MCF 10A (cell line): ENCODE measurements at regions not wholly inside any gene's neighbourhood (a gene's known extent, or its start where the extent isn't known, plus 50 kb on each side); places are given as distances from the start of the nearest gene placed in this dataset.

Source experiments
- BruUV-seq: library from RNA; stranded (reverse); fragments of 400-500 nt; replicated peaks from 2 replicates; lab custom pipeline; 2021; lab: Mats Ljungman, UMichigan
- CTCF ChIA-PET: fragments of 300-600 bp; sonication (Branson Sonifier 250); formaldehyde crosslinking; extraction: SDS; loops from one replicate; lab custom pipeline; 2021; ENCODE audit warnings: antibody characterized with exemption, inconsistent platforms; lab: Yijun Ruan, JAX
- POLR2A ChIA-PET: fragments of 300-600, 350-650 bp; sonication (Branson Sonifier 250); formaldehyde crosslinking; extraction: SDS; loops from one replicate; lab custom pipeline; 2020; ENCODE audit warnings: antibody characterized with exemption, inconsistent platforms; lab: Yijun Ruan, JAX
- DNase-seq: peaks from one replicate; pipeline ENCODE4 v3.0.0-alpha.2; 2018; ENCODE audit not compliant: unreplicated experiment
- H3K27ac Mint-ChIP-seq: one replicate; pipeline ENCODE4 v1.8.0; 2022; ENCODE audit warnings: mild to moderate bottlenecking, low read depth, mixed read lengths; ENCODE audit not compliant: unreplicated experiment
- H3K27me3 Mint-ChIP-seq: one replicate; pipeline ENCODE4 v1.8.0; 2022; ENCODE audit warnings: mixed read lengths; ENCODE audit not compliant: insufficient read depth, unreplicated experiment
- H3K36me3 Mint-ChIP-seq: one replicate; pipeline ENCODE4 v1.8.0; 2022; ENCODE audit warnings: mild to moderate bottlenecking, moderate library complexity, mixed read lengths; ENCODE audit not compliant: insufficient read depth, unreplicated experiment
- H3K4me1 Mint-ChIP-seq: one replicate; pipeline ENCODE4 v1.8.0; 2022; ENCODE audit warnings: mixed read lengths; ENCODE audit not compliant: insufficient read depth, unreplicated experiment
- H3K4me3 Mint-ChIP-seq: one replicate; pipeline ENCODE4 v1.8.0; 2022; ENCODE audit warnings: mild to moderate bottlenecking, moderate library complexity, mixed read lengths; ENCODE audit not compliant: unreplicated experiment
- H3K9me3 Mint-ChIP-seq: one replicate; pipeline ENCODE4 v1.8.0; 2022; ENCODE audit warnings: mixed read lengths; ENCODE audit not compliant: unreplicated experiment
- CTCF ChIP-seq: fragments of 200-600 bp; IDR thresholded peaks from one replicate; pipeline ENCODE4 v1.8.0; 2022; ENCODE audit warnings: antibody characterized with exemption, mild to moderate bottlenecking; ENCODE audit not compliant: unreplicated experiment
- intact Hi-C: fragments of 100-400 bp; cut with micrococcal nuclease; formaldehyde crosslinking; loops from 2 replicates; pipeline ENCODE4 v1.14.1; 2022

- no TSS peak for BruUV-seq
Observed at GRCh38 chr6:125434760-125435159, 133.0 kb upstream of the HDDC2 start.

GRCh38 chr6:125439512-125439911, 137.7 kb upstream of the HDDC2 start:
- Mint-ChIP-seq H3K27ac (no peak overlapping the region), H3K36me3 (no peaks in the 10 kb centered on the region), H3K27me3 (peaks cover 16% of the 10 kb centered on the region), H3K9me3 (no peaks in the 10 kb centered on the region), H3K4me3 (no peak overlapping the region), H3K4me1 (no peaks in the 10 kb centered on the region)
- CTCF ChIA-PET = no interaction called here
- POLR2A ChIA-PET = no interaction called here
- BruUV-seq = no TSS peak
- no peak for TF ChIP-seq CTCF
- intact Hi-C loops = no loop called here
- no peak for DNase-seq

More at GRCh38 chr6:125434760-125435159, 133.0 kb upstream of the HDDC2 start:
- no peak for TF ChIP-seq CTCF
- POLR2A ChIA-PET = no interaction called here
- CTCF ChIA-PET = no interaction called here
- intact Hi-C loops = no loop called here
- no peaks in the 10 kb centered on the region for H3K4me1 Mint-ChIP-seq
- H3K9me3 Mint-ChIP-seq = no peaks in the 10 kb centered on the region
- H3K27ac Mint-ChIP-seq = no peak overlapping the region
- H3K36me3 Mint-ChIP-seq = no peaks in the 10 kb centered on the region
- peaks cover 39% of the 10 kb centered on the region for H3K27me3 Mint-ChIP-seq
- no peak overlapping the region for H3K4me3 Mint-ChIP-seq
- no peak for DNase-seq

- intact Hi-C loops = no loop called here
- Mint-ChIP-seq H3K4me1 (no peaks in the 10 kb centered on the region), H3K4me3 (no peak overlapping the region), H3K9me3 (no peaks in the 10 kb centered on the region), H3K27ac (no peak overlapping the region), H3K36me3 (no peaks in the 10 kb centered on the region), H3K27me3 (peaks cover 29% of the 10 kb centered on the region)
- DNase-seq = no peak
- TF ChIP-seq CTCF = no peak
- CTCF ChIA-PET = interaction anchor here (0.7 kb wide), 1 partner anchor 32 kb away, joined by 3 read pairs; no protein-coding TSS in a partner anchor
- BruUV-seq = no TSS peak
- POLR2A ChIA-PET = no interaction called here
Observed at GRCh38 chr6:125444006-125444923, 142.5 kb upstream of the HDDC2 start.

- no peaks in the 10 kb centered on the region for H3K36me3 Mint-ChIP-seq
- intact Hi-C loops = no loop called here
- no peak for TF ChIP-seq CTCF
- H3K9me3 Mint-ChIP-seq = no peaks in the 10 kb centered on the region
- ChIA-PET CTCF (interaction anchor here (0.8 kb wide), 1 partner anchor 109 kb away, joined by 3 read pairs; no protein-coding TSS in a partner anchor), POLR2A (no interaction called here)
- H3K4me3 Mint-ChIP-seq = no peak overlapping the region
- DNase-seq = no peak
- peaks cover 37% of the 10 kb centered on the region for H3K27me3 Mint-ChIP-seq
- no peak overlapping the region for H3K27ac Mint-ChIP-seq
- no TSS peak for BruUV-seq
- no peaks in the 10 kb centered on the region for H3K4me1 Mint-ChIP-seq
Observed at GRCh38 chr6:125445054-125445453, 143.3 kb upstream of the HDDC2 start.
